ENCODE measurements at regions not wholly inside any gene's neighbourhood (a gene's known extent, or its start where the extent isn't known, plus 50 kb on each side); places are given as distances from the start of the nearest gene placed in this dataset.

- TF ChIP-seq EZH2 (IDR thresholded peaks at IDR 0.05; ENCODE audit: low read length, missing control alignments) = no peak
- no peak for TF ChIP-seq CTCF (conservative IDR thresholded peaks at IDR 0.05 in 1 of 2, IDR thresholded peaks at IDR 0.05 in 1 of 2; ENCODE audit: low read depth in 1 of 2, low read length in 2 of 2)
Observed at GRCh38 chr6:53744321-53744720, 50.5 kb upstream of the LRRC1 start.
